Hematopoietic multipotent progenitor cell treated with erythropoietin and hydrocortisone succinate and interleukin-3 and kit ligand, for 15 days (in vitro differentiated cells): ENCODE measurements at regions not wholly inside any gene's neighbourhood (a gene's known extent, or its start where the extent isn't known, plus 50 kb on each side); places are given as distances from the start of the nearest gene placed in this dataset.

Experiments
- DNase-seq: peaks from one replicate; pipeline ENCODE4 v3.0.0-alpha.2; 2015; ENCODE audit warnings: low spot score

DNA sequence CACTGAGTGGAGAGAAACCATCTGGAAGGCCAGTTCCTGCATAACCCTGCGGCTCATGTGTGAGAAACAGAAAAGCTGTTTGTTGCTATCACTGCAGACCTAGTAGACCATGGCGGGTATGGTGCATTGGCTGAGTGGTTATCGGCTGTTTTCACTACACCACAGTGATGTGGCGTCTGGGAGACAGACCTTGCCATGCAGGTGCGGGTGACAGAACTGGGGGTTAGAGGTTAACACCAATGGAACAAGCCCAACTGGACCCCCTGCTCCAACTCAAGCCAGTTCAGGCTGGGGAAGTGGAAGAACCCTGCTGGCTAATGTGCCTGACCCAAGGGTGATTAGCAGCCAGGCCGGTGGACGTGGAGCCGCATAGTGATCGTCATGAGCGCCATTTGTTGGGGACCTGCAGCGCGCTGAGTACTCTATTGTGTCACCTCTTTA lies 91.9 kb downstream of the IRF8 start:
- DNase-seq = no peak

DNA sequence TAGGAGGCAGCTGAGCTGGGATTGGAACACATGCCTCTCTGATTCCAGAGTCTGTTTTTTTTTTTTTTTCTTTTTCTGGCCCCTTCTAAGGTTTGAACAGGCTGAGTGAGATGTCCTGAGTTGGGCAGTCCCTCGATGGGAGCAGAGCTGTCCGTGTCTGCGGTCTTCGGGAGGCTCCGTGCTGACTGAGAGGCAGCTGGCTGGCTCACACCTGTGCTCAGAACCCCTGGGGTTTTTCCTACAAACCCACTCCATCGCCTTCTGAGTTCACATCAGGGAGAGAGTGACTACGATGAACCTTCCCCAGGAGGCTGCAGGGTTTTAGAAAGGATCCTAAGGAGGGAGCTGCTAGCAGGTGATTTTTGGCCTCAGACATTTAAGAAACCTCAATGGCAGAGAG lies 92.5 kb downstream of the IRF8 start:
- no peak for DNase-seq

DNA sequence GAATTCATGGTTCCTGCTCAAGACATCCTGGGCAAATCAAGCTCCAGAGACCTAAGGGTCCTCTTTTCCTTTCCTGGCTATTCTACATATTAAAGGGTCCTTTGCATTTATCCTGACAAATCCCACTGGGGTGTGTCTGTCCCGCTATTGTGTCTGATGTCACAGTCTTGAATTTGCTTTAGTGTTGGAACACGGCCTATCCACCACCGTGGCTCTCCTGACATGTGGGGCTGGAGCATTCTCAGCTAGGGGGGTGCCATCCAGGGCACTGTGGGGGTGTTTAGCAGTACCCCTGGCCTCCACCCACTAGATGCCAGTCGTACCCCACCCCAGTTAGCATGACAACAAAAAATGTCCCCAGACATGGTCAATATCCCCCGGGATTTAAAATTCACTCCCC lies 92.9 kb downstream of the IRF8 start:
- no peak for DNase-seq

DNA sequence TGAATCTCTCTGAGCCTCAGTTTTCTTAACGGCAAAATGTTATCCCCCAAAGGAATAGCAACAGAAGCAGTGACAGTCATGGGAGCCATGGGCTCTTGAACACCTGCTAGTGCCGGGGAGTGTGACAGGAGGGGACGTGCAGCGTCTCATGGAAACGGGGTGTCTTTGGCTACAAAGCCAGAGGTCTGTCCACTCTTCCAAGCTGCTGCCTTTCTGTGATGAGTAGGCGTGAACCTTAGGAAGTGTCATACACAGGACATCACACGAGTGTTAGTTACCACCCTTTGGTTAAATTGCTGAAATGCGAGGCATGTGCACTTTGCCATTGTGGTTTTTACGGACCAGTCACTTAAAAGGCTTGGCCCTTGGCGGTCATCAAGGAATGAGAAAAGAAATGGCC lies 93.4 kb downstream of the IRF8 start:
- no peak for DNase-seq

DNA sequence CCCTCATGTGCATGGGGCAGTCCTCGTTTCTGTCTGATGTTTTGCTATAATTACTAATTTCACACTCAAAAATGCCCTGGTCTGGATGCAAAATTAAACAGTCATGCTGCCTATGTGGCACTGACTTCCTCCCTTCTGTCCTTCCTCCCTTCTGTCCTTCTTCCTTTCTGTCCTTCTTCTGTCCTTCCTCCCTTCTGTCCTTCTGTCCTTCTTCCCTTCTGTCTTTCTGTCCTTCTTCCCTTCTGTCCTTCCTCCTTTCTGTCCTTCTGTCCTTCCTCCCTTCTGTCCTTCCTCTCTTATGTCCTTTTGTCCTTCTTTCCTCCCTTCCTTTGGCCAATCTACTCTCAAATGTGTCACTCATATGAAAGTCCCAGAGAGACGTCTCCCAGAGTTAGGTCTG lies 93.8 kb downstream of the IRF8 start:
- no peak for DNase-seq

DNA sequence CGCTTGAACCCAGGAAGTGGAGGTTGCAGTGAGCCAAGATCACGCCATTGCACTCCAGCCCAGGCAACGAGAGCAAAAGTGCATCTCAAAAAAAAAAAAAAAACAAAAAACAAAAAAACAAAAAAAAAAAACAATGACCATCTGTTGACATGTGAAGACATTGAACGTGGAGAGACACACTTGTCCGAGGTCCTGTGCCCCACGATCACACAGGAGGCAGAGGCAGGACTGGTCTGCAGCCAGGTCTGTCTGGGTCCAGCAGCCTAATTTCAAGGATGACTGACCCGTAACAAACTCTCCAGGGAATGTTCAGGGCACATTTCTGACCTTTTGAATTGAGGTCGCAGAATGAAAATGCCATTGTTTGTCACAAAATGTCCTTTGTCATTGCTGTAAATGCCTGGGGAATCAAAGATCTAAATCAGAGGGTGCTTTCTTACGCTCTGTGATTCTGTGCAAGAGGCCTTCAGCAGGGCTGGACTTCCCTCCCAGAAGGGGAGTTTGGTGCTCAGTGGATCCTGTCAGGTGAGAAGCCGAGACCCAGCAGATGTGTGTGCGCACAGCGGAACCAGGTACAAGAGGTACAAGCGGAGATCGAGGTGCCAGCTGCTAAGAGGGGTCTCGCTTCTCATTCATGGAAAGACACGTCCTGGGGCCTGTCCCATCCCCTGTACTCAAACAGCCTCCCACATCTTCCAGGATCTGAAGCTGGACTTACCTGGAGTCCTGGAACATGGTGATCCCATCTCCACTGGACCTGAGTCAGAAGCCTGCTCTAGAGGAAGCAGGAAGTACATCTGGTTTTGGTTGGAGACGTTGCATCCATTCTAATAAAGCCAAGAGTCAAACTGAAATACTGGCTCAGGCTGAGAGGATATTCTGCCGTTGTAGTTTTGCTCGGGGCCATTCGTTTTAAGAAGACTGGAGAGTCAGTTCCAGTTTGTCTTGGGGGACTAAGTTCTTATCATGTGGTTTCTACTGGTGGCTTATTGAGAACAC lies 95.8 kb downstream of the IRF8 start:
- no peak for DNase-seq

DNA sequence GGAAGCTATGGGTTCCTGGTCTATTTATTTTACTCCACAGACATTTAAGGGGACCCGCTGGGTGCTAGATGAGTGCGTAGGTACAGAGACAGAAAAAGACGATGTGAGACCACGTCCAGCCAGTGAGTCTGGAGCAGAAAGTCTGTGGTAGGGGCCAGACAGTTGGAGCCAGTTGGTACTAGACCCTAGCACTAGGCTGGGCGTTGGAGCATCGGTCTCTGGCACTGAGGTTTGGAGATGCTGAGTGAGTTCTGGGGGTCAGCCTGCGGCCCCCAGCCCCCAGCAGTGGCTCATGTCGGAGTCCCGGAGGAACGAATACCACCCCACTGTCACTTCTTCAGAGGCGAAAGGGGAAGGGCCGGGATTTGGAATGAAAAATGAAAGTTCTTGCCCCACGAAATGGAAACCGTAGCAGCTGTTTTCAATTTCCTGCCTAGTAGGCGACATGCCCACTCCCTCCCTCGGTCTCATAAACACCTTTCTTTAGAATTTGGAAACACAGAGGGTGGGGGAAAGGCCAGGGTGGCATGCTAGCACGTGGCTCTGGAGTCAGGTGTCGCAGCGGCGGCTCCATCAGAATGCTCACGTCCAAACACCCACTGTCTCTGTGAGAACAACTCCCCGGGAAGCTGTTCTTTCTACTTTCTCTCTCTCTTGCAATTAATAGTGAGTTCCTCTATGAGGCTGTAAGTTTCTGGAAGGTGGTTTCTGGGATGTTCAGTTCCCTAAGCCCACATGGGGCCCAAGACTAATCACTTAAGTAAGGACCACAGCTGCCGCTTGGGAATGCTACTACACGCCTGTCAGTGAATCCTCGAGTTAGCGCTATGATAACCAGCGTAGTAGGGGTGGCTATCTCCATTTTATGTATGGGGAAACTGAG lies 96.8 kb downstream of the IRF8 start:
- no peak for DNase-seq

DNA sequence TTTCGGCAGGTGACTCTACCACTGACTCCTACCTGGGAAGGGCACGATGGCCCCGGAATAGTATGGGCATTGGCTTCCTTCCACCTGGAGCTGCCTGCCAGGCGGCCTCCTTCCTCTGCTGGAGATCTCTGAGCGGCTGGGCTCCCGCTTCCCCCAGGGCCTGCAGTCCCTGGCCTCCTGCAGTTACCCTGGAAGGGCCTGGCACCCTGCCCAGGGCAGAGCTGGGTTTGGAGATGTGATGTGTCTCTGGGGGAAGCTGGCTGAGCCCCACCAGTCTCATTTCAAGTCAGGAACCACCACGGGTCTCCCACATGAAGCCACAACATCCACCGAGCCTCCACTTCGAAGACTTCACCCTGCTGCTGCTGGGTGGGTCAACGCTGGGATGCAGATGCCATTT lies 97.9 kb downstream of the IRF8 start:
- DNase-seq = no peak

DNA sequence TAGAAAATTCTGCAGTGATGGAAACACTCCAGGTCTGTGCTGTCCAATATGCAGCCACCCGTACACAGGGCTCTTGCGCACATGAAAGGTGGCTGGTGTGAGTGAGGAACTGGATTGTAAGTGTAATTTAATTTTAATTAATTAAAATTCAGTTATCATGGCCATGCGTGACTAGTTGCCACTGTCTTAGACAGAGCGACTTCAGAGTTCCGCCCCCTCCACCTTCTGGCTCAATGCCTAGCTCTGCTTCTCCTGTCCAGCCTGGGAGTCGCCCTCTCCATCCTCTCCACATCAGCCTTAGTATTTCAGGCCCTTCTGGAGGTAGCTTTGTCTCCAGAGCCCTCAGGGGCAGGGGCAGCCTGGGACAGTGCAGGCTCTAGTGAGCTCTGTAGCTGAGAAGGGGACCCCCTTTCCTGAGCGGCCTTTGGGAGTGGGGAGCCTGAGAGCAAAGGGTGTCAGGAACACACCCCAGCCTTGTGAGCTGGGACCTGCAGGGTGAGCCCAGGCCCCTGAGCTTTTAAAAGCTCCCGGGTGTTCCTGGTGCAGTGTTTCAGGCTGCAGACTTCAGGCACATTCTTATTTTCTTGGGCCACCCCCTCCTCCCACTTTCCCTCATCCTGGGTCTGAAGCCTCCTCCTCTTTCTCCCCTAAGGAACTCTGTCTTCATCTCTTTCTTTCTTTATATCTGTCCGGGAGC lies 99.4 kb downstream of the IRF8 start:
- DNase-seq = no peak

DNA sequence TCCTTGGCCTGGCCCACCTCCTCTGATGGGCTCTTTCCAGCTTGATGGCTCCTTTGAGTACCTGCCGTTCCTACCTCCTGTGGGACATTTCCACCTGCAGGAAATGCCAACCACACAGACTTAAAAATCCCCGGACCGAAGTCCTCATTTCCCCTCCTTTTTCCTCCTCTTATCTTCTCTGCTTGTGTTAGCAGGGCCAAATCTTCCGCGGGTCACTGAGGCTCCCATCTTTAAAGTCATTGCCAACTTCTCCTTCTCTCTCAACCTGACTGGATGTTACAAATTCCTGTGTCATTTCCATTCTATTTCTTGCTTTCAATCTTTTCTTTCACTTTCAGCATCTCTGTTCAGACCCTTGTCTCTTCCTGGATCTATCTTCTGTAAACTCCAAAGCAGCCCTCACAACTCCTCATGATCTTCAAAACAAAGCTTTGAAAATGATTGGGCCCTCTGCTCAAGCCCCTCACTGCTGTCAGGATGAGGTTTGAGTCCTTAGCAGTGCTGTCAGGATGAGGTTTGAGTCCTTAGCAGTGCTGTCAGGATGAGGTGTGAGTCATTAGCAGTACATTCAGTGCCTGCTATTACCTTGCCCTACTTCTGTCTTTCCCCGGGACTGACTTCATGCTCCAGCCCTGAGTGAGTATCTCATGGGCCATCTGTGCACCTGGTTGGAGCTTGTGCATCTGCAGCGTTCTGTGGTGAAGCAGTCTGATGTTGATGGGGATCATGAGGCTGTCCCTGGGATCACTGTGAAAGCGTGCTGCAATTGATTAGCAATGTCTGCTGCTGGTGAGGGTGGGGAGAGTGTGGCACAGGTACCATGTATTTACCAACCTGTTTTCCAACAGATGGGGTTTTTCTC lies 100.1 kb downstream of the IRF8 start:
- no peak for DNase-seq

DNA sequence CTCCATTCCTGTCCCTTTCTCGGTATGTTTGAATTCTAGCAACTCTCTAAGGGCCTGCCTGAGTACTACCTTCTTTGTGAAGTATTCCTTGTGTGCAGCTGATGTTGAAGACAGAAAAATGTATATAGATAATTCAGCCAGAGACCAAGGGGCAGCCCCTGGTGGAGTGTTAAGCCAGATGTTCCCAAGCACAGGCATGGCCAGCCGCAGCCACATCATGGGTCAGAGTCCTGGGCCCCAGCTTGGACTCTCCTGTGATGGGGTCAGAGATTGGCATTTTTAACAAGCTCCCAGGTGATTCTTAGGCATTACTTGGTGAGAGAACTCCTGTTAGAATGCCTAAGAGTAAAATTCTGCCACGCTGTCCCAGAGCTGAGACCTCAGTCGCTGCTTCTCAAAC lies 100.8 kb downstream of the IRF8 start:
- no peak for DNase-seq

DNA sequence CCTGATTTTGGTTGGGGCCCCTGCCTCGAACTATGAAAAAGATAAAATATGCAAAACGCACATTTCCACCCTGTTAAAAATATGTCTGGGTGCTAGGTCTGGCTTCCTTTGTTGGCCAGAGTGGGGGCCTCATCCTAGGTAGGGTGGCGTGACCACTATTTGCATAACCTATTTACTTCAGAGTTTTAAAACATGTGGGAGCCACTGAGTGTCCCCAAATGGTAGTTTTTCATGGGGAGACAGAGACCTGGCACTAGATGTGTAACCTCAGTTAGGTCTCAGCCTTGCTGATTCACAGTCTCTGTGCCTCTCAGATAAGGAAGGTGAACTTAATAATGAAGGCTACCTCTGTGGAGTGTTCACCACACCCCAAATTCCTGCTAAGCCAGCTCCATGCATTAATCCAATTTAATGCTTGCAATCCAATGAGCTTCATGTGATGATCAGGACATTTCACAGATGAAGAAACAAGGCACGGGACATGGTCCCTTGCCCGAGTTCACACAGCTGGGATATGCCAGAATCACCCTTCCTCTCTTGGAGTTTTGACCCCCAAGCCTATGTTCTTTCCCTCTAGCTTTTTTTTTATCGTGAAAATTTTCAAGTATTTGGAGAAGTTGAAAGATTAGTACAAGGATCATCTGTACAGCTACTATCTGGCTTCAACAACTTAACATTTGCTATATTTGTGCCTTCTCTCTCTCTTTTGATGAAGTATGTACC lies 103.4 kb downstream of the IRF8 start:
- no peak for DNase-seq

DNA sequence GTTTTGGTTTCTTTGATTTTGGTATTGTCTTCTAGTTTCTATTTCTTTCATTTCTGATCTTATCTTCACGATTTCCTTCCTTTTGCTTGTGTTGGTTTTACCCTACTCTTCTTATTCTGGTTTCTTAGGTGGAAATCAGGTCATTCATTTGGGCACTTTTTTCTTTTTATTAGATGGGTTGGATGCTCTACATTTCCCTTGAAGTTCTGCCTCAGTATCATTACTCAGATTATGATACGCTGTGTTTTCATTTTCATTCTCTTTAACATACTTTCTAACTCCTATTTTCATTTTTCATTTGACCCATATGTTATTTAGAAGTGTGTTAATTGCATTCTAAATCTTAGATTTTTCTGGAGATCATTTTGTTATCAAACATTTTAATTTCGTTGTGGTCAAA lies 108.6 kb downstream of the IRF8 start:
- DNase-seq = no peak

DNA sequence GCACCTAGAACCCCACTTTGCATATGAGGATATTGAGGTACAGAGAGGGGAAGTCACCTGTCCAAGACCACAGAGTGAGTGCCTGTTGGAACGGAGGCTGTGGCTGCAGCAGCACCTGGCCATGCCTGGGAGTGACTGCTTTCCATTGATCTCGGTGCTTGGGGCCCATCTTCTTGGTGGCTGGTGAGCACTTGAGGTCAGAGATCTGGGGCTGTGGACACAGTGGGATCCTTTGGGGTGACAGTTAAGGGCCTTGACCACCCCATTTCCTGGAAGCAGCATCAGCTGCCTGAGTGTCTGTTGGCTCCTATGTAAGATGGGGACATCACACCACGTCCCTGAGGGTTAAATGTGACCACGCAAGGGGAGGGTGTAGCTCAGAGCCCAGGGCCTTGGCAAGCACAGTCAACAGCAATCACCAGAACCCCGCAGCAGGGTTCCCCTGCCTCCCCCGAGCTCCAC lies 111.7 kb downstream of the IRF8 start:
- no peak for DNase-seq

DNA sequence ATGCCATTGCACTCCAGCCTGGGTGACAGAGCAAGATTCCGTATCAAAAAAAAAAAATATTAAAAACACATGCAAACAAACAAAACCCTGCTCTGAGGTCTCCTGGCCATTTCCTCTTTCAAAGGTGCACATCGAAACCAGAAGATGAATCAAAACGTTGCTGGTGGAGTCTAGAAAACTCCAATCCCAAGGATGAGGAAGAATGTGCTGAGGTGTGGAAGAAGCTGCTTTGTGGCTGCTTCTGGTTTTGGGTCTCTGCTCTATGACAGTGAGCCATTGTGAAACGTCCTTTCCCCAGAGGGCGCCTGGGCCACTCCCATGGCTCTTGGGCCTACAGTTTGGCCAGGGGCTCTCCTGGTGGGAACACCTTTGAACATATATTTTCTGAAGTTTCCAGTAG lies 112.6 kb downstream of the IRF8 start:
- DNase-seq = no peak

DNA sequence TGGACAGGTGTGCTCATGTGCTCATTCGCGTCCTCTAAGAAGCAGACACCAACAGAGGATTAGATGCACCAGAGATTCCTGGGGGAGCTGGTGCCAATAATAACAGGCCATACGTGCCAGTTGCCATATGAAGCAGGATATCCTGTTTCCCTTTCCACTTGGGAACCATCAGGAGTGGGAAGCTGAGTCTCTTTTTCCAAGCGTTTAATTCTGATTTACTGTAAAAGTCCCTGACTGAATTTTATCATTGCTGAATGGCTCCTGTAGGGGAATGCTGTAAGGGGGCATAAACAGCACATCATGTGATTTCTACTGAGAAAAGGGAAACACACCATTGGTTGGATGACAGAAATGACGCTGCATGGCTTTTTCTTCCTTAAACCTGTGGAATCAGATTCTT lies 113.3 kb downstream of the IRF8 start:
- no peak for DNase-seq

DNA sequence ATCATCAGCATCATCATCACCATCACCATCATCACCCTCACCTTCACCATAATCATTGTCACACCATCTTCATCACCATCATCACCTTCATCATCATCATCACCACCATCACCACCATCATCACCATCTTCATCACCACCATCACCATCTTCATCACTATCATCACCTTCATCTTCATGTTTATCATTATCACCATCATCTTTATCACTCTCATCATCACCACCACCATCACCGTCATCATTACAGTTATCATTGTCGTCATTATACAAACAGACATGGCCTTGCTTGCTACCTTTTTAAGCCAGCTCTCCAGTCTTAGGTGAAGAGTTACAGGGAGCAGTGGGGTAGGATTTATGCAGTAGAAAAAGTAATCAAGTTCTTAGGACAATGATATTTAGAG lies 114.9 kb downstream of the IRF8 start:
- no peak for DNase-seq

DNA sequence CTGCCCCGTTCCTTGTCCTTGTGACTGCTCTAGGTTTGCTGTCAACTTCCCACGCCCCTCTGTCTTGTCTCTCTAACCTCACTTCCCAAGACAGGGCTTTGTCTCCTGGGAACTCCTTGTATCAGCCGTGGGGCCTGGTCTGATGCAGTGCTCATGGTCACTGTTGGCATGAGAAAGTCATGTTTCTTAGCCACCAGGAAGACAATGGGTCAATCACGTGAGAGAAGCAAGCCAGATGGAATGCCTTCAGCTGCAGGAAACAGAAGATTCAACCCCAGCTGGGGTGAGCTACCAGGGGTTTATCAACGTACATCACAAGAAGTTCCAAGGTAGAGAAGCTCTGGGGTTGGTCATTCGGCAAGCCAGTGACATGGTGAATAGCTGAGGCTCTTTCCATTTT lies 116.6 kb downstream of the IRF8 start:
- DNase-seq = no peak

DNA sequence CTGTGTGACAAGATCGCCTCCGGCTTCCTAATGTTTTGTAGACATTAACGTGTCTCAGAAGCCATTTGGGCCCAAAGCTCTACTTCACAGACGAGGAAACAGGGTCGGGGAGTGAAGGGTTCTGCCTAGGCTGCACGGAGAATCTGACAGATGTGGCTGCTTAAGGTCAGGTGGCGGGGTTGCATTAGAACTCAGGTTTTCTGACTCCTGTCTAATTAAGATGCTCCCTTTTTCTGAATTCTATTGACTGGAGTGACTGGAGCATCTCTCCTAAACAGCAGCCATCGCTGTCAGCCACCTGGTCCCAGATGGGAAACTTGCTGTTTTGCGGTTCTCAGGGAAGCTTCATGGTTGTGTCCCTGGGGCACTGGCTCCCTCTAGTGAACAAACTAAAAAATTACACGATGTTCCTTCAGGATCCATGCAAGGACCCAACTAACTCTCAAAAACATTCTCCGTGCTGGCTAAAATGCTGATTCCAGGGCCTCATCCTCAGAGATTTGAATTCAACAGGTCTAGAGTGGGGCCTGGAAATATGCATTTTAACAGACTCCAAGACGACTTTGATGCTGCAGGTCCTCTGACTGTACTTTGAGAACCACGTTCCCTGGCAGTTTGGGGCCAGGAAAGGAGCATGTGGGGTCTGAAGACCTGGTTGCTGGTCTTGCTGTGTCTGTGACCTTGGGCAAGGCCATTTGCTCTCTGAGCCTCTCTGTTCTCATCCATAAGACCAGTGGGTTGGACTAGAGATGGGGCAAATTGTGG lies 117.4 kb downstream of the IRF8 start:
- peak; percentile 52 for DNase-seq

DNA sequence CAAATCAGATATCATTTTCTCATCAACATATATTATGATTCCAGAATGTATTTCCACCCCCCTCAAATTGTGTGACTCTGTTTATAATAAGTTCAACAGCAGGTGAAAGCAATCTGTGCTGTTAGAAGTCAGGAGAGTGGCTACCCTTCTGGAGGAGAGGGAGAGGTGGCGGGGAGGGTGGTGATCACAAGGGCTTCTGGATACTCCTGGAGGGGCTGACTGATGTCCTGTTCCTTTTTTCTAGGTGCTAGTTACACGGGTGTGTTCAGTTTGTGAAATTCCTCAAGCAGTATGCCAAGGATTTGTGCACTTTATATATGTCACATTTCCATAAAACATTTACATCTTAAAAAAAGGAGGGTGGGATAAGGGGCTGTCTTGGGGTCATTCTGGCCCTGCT lies 119.1 kb downstream of the IRF8 start:
- no peak for DNase-seq
